ENCODE measurements at regions not wholly inside any gene's neighbourhood (a gene's known extent, or its start where the extent isn't known, plus 50 kb on each side); places are given as distances from the start of the nearest gene placed in this dataset.

DNA sequence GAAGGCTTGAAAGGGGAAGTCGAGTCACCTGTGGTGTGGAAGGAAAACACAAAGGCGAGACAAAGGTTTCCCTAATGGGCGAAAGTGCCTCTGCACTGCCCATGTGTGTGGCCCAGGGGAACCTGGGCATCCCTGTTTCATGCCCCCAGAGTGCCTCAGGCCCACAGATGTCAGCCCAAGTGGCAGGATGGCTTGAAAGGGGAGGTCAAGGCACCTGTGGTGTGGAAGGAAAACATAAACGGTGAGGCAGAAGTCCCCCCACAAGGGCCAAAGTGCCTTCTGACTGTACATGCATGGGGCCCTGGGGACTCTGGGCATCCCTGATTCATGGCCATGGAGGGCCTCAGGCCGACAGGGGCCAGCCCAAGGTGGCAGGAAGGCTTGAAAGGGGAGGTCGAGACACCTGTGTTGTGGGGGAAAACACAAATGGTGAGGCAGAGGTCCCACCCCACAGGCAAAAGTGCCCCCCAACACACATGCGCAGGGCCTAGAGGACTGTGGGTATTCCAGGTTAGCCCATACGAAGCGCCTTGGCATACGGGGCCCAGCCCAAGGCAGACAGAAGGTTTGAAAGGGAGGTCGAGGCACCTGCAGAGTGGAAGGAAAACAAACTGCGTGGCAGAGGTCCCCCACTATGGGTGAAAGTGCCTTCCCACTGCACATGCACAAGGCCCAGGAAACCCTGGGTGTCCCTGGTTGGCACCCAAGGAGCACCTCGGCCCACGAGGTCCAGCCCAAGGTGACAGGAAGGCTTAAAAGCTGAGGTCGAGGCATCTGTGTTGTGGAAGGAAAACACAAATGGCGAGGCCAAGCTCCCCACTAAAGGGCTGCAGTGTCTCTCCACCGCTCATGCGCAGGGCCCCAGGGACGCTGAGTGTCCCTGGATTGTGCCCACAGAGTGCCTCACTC, 382.3 kb downstream of the ALG10 start:
- TF ChIP-seq, protein P1, sequence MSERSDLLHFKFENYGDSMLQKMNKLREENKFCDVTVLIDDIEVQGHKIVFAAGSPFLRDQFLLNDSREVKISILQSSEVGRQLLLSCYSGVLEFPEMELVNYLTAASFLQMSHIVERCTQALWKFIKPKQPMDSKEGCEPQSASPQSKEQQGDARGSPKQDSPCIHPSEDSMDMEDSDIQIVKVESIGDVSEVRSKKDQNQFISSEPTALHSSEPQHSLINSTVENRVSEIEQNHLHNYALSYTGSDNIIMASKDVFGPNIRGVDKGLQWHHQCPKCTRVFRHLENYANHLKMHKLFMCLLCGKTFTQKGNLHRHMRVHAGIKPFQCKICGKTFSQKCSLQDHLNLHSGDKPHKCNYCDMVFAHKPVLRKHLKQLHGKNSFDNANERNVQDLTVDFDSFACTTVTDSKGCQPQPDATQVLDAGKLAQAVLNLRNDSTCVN (tag by site-specific recombination; optimal IDR thresholded peaks at IDR 0.05): no peak
- TF ChIP-seq ZNF239 (tag by site-specific recombination; IDR thresholded peaks at IDR 0.05) (no peak), ZNF660 (tag by site-specific recombination; IDR thresholded peaks at IDR 0.05) (no peak), HOXA7 (CRISPR knock-in tag; IDR thresholded peaks at IDR 0.05; ENCODE audit: borderline replicate concordance) (no peak), ZNF214 (tag by site-specific recombination; IDR thresholded peaks at IDR 0.05; ENCODE audit: borderline replicate concordance) (no peak), ZNF335 (tag by site-specific recombination; conservative IDR thresholded peaks at IDR 0.05) (no peak), KLF8 (tag by site-specific recombination; IDR thresholded peaks at IDR 0.05) (no peak)
- TF ChIP-seq, protein P2, sequence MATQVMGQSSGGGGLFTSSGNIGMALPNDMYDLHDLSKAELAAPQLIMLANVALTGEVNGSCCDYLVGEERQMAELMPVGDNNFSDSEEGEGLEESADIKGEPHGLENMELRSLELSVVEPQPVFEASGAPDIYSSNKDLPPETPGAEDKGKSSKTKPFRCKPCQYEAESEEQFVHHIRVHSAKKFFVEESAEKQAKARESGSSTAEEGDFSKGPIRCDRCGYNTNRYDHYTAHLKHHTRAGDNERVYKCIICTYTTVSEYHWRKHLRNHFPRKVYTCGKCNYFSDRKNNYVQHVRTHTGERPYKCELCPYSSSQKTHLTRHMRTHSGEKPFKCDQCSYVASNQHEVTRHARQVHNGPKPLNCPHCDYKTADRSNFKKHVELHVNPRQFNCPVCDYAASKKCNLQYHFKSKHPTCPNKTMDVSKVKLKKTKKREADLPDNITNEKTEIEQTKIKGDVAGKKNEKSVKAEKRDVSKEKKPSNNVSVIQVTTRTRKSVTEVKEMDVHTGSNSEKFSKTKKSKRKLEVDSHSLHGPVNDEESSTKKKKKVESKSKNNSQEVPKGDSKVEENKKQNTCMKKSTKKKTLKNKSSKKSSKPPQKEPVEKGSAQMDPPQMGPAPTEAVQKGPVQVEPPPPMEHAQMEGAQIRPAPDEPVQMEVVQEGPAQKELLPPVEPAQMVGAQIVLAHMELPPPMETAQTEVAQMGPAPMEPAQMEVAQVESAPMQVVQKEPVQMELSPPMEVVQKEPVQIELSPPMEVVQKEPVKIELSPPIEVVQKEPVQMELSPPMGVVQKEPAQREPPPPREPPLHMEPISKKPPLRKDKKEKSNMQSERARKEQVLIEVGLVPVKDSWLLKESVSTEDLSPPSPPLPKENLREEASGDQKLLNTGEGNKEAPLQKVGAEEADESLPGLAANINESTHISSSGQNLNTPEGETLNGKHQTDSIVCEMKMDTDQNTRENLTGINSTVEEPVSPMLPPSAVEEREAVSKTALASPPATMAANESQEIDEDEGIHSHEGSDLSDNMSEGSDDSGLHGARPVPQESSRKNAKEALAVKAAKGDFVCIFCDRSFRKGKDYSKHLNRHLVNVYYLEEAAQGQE (tag by site-specific recombination; IDR thresholded peaks at IDR 0.05): no peak
- TF ChIP-seq, protein P3, sequence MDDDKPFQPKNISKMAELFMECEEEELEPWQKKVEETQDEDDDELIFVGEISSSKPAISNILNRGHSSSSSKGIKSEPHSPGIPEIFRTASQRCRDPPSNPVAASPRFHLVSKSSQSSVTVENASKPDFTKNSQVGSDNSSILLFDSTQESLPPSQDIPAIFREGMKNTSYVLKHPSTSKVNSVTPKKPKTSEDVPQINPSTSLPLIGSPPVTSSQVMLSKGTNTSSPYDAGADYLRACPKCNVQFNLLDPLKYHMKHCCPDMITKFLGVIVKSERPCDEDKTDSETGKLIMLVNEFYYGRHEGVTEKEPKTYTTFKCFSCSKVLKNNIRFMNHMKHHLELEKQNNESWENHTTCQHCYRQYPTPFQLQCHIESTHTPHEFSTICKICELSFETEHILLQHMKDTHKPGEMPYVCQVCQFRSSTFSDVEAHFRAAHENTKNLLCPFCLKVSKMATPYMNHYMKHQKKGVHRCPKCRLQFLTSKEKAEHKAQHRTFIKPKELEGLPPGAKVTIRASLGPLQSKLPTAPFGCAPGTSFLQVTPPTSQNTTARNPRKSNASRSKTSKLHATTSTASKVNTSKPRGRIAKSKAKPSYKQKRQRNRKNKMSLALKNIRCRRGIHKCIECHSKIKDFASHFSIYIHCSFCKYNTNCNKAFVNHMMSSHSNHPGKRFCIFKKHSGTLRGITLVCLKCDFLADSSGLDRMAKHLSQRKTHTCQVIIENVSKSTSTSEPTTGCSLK (tag by site-specific recombination; IDR thresholded peaks at IDR 0.05): no peak
- TF ChIP-seq, protein P4, sequence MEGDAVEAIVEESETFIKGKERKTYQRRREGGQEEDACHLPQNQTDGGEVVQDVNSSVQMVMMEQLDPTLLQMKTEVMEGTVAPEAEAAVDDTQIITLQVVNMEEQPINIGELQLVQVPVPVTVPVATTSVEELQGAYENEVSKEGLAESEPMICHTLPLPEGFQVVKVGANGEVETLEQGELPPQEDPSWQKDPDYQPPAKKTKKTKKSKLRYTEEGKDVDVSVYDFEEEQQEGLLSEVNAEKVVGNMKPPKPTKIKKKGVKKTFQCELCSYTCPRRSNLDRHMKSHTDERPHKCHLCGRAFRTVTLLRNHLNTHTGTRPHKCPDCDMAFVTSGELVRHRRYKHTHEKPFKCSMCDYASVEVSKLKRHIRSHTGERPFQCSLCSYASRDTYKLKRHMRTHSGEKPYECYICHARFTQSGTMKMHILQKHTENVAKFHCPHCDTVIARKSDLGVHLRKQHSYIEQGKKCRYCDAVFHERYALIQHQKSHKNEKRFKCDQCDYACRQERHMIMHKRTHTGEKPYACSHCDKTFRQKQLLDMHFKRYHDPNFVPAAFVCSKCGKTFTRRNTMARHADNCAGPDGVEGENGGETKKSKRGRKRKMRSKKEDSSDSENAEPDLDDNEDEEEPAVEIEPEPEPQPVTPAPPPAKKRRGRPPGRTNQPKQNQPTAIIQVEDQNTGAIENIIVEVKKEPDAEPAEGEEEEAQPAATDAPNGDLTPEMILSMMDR (tag by site-specific recombination; IDR thresholded peaks at IDR 0.05): no peak
